NCI-H2227 (cell line): ENCODE measurements at regions not wholly inside any gene's neighbourhood (a gene's known extent, or its start where the extent isn't known, plus 50 kb on each side); places are given as distances from the start of the nearest gene placed in this dataset.
"Not testable (repeated sequence)": the region's sequence is repeated elsewhere in the genome, so short reads cannot be mapped to it uniquely, and the experiment has no call there.

Experiments
- DNase-seq: peaks from one replicate; lab custom pipeline; 2025; ENCODE audit not compliant: unreplicated experiment; lab: John Stamatoyannopoulos, UW

- no peak for DNase-seq
These were observed 54.7 kb upstream of the NRIP1 start for GRCh38 chr21:15119486-15119885.

GRCh38 chr21:15121097-15121654 is 56.4 kb upstream of the NRIP1 start:
- DNase-seq = no peak

GRCh38 chr21:15121655-15122120 is 56.9 kb upstream of the NRIP1 start:
- DNase-seq = no peak

GRCh38 chr21:15122241-15122640 is 57.4 kb upstream of the NRIP1 start:
- DNase-seq = no peak

- DNase-seq = no peak
These were observed 59.9 kb upstream of the NRIP1 start for GRCh38 chr21:15124731-15125130.

- DNase-seq = no peak
These were observed 62.1 kb upstream of the NRIP1 start for GRCh38 chr21:15126948-15127347.

GRCh38 chr21:15127437-15127836 is 62.6 kb upstream of the NRIP1 start:
- no peak for DNase-seq

GRCh38 chr21:15128267-15128666 is 63.5 kb upstream of the NRIP1 start:
- DNase-seq = no peak

GRCh38 chr21:15128714-15129113 is 63.9 kb upstream of the NRIP1 start:
- DNase-seq = not testable (repeated sequence)

- DNase-seq = no peak
These were observed 65.5 kb upstream of the NRIP1 start for GRCh38 chr21:15130326-15130725.

GRCh38 chr21:15130751-15131150 is 66.0 kb upstream of the NRIP1 start:
- no peak for DNase-seq

- DNase-seq = no peak
These were observed 68.0 kb upstream of the NRIP1 start for GRCh38 chr21:15132781-15133180.

- DNase-seq = no peak
These were observed 70.1 kb upstream of the NRIP1 start for GRCh38 chr21:15134701-15135470.

- DNase-seq = no peak
These were observed 71.2 kb upstream of the NRIP1 start for GRCh38 chr21:15135867-15136629.

- no peak for DNase-seq
These were observed 73.7 kb upstream of the NRIP1 start for GRCh38 chr21:15138490-15138889.

- no peak for DNase-seq
These were observed 75.1 kb upstream of the NRIP1 start for GRCh38 chr21:15139898-15140297.

- DNase-seq = no peak
These were observed 75.7 kb upstream of the NRIP1 start for GRCh38 chr21:15140321-15141019.

GRCh38 chr21:15141261-15141970 is 76.6 kb upstream of the NRIP1 start:
- DNase-seq = no peak

- no peak for DNase-seq
These were observed 79.2 kb upstream of the NRIP1 start for GRCh38 chr21:15144026-15144425.

GRCh38 chr21:15148437-15148836 is 83.6 kb upstream of the NRIP1 start:
- no peak for DNase-seq
